ENCODE measurements at regions not wholly inside any gene's neighbourhood (a gene's known extent, or its start where the extent isn't known, plus 50 kb on each side); places are given as distances from the start of the nearest gene placed in this dataset.

- H3K4me1 ChIP-seq (ENCODE audit: insufficient read depth, low read length) = no peaks in the 10 kb centered on the region
- no peak overlapping the region for H3K4me2 ChIP-seq (ENCODE audit: insufficient read depth, low read length)
- no peak overlapping the region for H3K27ac ChIP-seq (ENCODE audit: low read depth, low read length)
- no peak for TF ChIP-seq CTCF (IDR thresholded peaks at IDR 0.05; ENCODE audit: extremely low read depth, low read depth, low read length)
- DNase-seq (ENCODE audit: insufficient read length, low spot score, missing footprints) = no peak
- no peaks in the 10 kb centered on the region for H3K79me2 ChIP-seq (ENCODE audit: insufficient read depth, low read length)
- no peaks in the 10 kb centered on the region for H3K27me3 ChIP-seq (ENCODE audit: insufficient read depth, low read length)
- no peaks in the 10 kb centered on the region for H3K36me3 ChIP-seq (ENCODE audit: insufficient read depth, low read length)
- no peaks in the 10 kb centered on the region for H4K20me1 ChIP-seq (ENCODE audit: insufficient read depth, low read length)
- no peaks in the 10 kb centered on the region for H3K9me3 ChIP-seq (ENCODE audit: low read depth, low read length)
- no peak overlapping the region for H3K4me3 ChIP-seq (ENCODE audit: insufficient read depth, low read length)
- H2AFZ ChIP-seq (ENCODE audit: low read length) = no peak overlapping the region
Observed at GRCh38 chr3:168654700-168655099, 559.0 kb upstream of the GOLIM4 start.

- H3K4me1 ChIP-seq (ENCODE audit: insufficient read depth, low read length) = no peaks in the 10 kb centered on the region
- H3K9me3 ChIP-seq (ENCODE audit: low read depth, low read length) = no peaks in the 10 kb centered on the region
- H3K36me3 ChIP-seq (ENCODE audit: insufficient read depth, low read length) = no peaks in the 10 kb centered on the region
- DNase-seq (ENCODE audit: insufficient read length, low spot score, missing footprints) = no peak
- no peak overlapping the region for H3K4me2 ChIP-seq (ENCODE audit: insufficient read depth, low read length)
- no peaks in the 10 kb centered on the region for H4K20me1 ChIP-seq (ENCODE audit: insufficient read depth, low read length)
- no peak overlapping the region for H3K27ac ChIP-seq (ENCODE audit: low read depth, low read length)
- H2AFZ ChIP-seq (ENCODE audit: low read length) = no peak overlapping the region
- no peak overlapping the region for H3K4me3 ChIP-seq (ENCODE audit: insufficient read depth, low read length)
- no peak for TF ChIP-seq CTCF (IDR thresholded peaks at IDR 0.05; ENCODE audit: extremely low read depth, low read depth, low read length)
- no peaks in the 10 kb centered on the region for H3K79me2 ChIP-seq (ENCODE audit: insufficient read depth, low read length)
- H3K27me3 ChIP-seq (ENCODE audit: insufficient read depth, low read length) = no peaks in the 10 kb centered on the region
Observed at GRCh38 chr3:168653255-168653654, 557.5 kb upstream of the GOLIM4 start.

- Histone ChIP-seq H3K4me1 (ENCODE audit: insufficient read depth, low read length) (no peaks in the 10 kb centered on the region), H3K36me3 (ENCODE audit: insufficient read depth, low read length) (no peaks in the 10 kb centered on the region), H3K4me3 (ENCODE audit: insufficient read depth, low read length) (no peak overlapping the region), H2AFZ (ENCODE audit: low read length) (no peak overlapping the region), H4K20me1 (ENCODE audit: insufficient read depth, low read length) (no peaks in the 10 kb centered on the region), H3K79me2 (ENCODE audit: insufficient read depth, low read length) (no peaks in the 10 kb centered on the region), H3K9me3 (ENCODE audit: low read depth, low read length) (no peaks in the 10 kb centered on the region), H3K27me3 (ENCODE audit: insufficient read depth, low read length) (no peaks in the 10 kb centered on the region), H3K27ac (ENCODE audit: low read depth, low read length) (no peak overlapping the region), H3K4me2 (ENCODE audit: insufficient read depth, low read length) (no peak overlapping the region)
- TF ChIP-seq CTCF (IDR thresholded peaks at IDR 0.05; ENCODE audit: extremely low read depth, low read depth, low read length) = no peak
- DNase-seq (ENCODE audit: insufficient read length, low spot score, missing footprints) = no peak
Observed at GRCh38 chr3:168648321-168648720, 552.6 kb upstream of the GOLIM4 start.

GRCh38 chr3:168647582-168647981 lies 551.9 kb upstream of the GOLIM4 start:
- TF ChIP-seq CTCF (IDR thresholded peaks at IDR 0.05; ENCODE audit: extremely low read depth, low read depth, low read length) = no peak
- no peaks in the 10 kb centered on the region for H3K27me3 ChIP-seq (ENCODE audit: insufficient read depth, low read length)
- no peaks in the 10 kb centered on the region for H3K4me1 ChIP-seq (ENCODE audit: insufficient read depth, low read length)
- no peak overlapping the region for H3K4me2 ChIP-seq (ENCODE audit: insufficient read depth, low read length)
- H3K36me3 ChIP-seq (ENCODE audit: insufficient read depth, low read length) = no peaks in the 10 kb centered on the region
- H4K20me1 ChIP-seq (ENCODE audit: insufficient read depth, low read length) = no peaks in the 10 kb centered on the region
- H2AFZ ChIP-seq (ENCODE audit: low read length) = no peak overlapping the region
- no peak overlapping the region for H3K27ac ChIP-seq (ENCODE audit: low read depth, low read length)
- H3K79me2 ChIP-seq (ENCODE audit: insufficient read depth, low read length) = no peaks in the 10 kb centered on the region
- H3K9me3 ChIP-seq (ENCODE audit: low read depth, low read length) = no peaks in the 10 kb centered on the region
- no peak for DNase-seq (ENCODE audit: insufficient read length, low spot score, missing footprints)
- H3K4me3 ChIP-seq (ENCODE audit: insufficient read depth, low read length) = no peak overlapping the region
